Left lung (tissue), 4 donors: ENCODE measurements at regions not wholly inside any gene's neighbourhood (a gene's known extent, or its start where the extent isn't known, plus 50 kb on each side); places are given as distances from the start of the nearest gene placed in this dataset.

Experiments used
- ATAC-seq: fragments of 200-7000 bp; cut with Tn5 transposase; one replicate; pipeline ENCODE4 v1.9.1; 2020; ENCODE audit warnings: moderate library complexity
- DNase-seq, 4 donors: peaks; one replicate each; pipeline ENCODE4 v3.0.0-alpha.2; 2013 to 2020
- H3K27ac ChIP-seq, 2 donors: fragments of 200-600 bp; sonication (generic) in 1 of 2; one replicate each; pipeline versions ENCODE4 v1.5.0 to v1.8.0; 2020 to 2021
- H3K27me3 ChIP-seq, 2 donors: fragments of 200-600 bp; sonication (generic) in 1 of 2; one replicate each; pipeline versions ENCODE4 v1.5.0 to v1.8.0; 2020 to 2021
- H3K36me3 ChIP-seq, 2 donors: fragments of 200-600 bp; sonication (generic) in 1 of 2; one replicate each; pipeline versions ENCODE4 v1.5.0 to v1.8.0; 2020 to 2021
- H3K4me1 ChIP-seq, 2 donors: fragments of 200-600 bp; one replicate each; pipeline ENCODE4 v1.8.0; 2021
- H3K4me3 ChIP-seq, 2 donors: fragments of 200-600 bp; sonication (generic) in 1 of 2; one replicate each; pipeline versions ENCODE4 v1.5.0 to v1.8.0; 2020 to 2021; ENCODE audit warnings: mild to moderate bottlenecking in 1 of 2
- H3K9me3 ChIP-seq, 2 donors: fragments of 200-600 bp; sonication (generic) in 1 of 2; one replicate each; pipeline versions ENCODE4 v1.5.0 to v1.8.0; 2020 to 2021
- CTCF ChIP-seq, 2 donors: fragments of 200-600 bp; sonication (generic) in 1 of 2; IDR thresholded peaks; one replicate each; pipeline versions ENCODE4 v1.5.0 to v1.8.0; 2021; ENCODE audit warnings: antibody characterized with exemption in 2 of 2
- intact Hi-C, 2 donors: fragments of 100-400 bp; cut with DNase I; formaldehyde crosslinking; loops; one replicate each; pipeline versions ENCODE4 v1.11.2 to v1.14.2; 2022
- donor health status: DM: no; HTN: yes; CAD: no.
- donor health status: DM: no; HTN: no; CAD: no.

GRCh38 chr15:77702211-77702957 lies 69.7 kb upstream of the LINGO1 start:
- Histone ChIP-seq H3K36me3 (no peaks in the 10 kb centered on the region), H3K4me3 (no peak overlapping the region), H3K27ac (no peak overlapping the region), H3K4me1 (no peaks in the 10 kb centered on the region), H3K9me3 (no peaks in the 10 kb centered on the region), H3K27me3 (peaks cover 0 to 28% of the 10 kb centered on the region in 2 donors)
- DNase-seq: peak in 2 of 4 donors; percentile 17 to 33
- no peak for TF ChIP-seq CTCF (IDR thresholded peaks at IDR 0.05)
- intact Hi-C loops: no loop called here
- ATAC-seq: peak; percentile 77

- ATAC-seq: no peak
- Histone ChIP-seq H3K4me3 (no peak overlapping the region), H3K36me3 (no peaks in the 10 kb centered on the region), H3K27me3 (peaks cover 5 to 53% of the 10 kb centered on the region in 2 donors), H3K9me3 (no peaks in the 10 kb centered on the region), H3K27ac (no peak overlapping the region), H3K4me1 (no peaks in the 10 kb centered on the region)
- no peak for TF ChIP-seq CTCF (IDR thresholded peaks at IDR 0.05)
- intact Hi-C loops: no loop called here
- no peak for DNase-seq
Measured at GRCh38 chr15:77698481-77698880, 65.8 kb upstream of the LINGO1 start.

GRCh38 chr15:77697893-77698292 lies 65.2 kb upstream of the LINGO1 start:
- Histone ChIP-seq H3K36me3 (no peaks in the 10 kb centered on the region), H3K27me3 (peaks cover 5 to 59% of the 10 kb centered on the region in 2 donors), H3K4me1 (no peaks in the 10 kb centered on the region), H3K27ac (no peak overlapping the region), H3K4me3 (no peak overlapping the region), H3K9me3 (no peaks in the 10 kb centered on the region)
- no peak for ATAC-seq
- intact Hi-C loops: no loop called here
- DNase-seq: no peak
- no peak for TF ChIP-seq CTCF (IDR thresholded peaks at IDR 0.05)

- Histone ChIP-seq H3K36me3 (no peaks in the 10 kb centered on the region), H3K27me3 (peaks cover 5 to 69% of the 10 kb centered on the region in 2 donors), H3K27ac (no peak overlapping the region), H3K4me3 (no peak overlapping the region), H3K4me1 (no peaks in the 10 kb centered on the region), H3K9me3 (no peaks in the 10 kb centered on the region)
- no peak for ATAC-seq
- no peak for TF ChIP-seq CTCF (IDR thresholded peaks at IDR 0.05)
- intact Hi-C loops: no loop called here
- DNase-seq: no peak
Measured at GRCh38 chr15:77696871-77697270, 64.2 kb upstream of the LINGO1 start.

GRCh38 chr15:77695961-77696582 lies 63.4 kb upstream of the LINGO1 start:
- Histone ChIP-seq H3K4me1 (no peaks in the 10 kb centered on the region), H3K9me3 (no peaks in the 10 kb centered on the region), H3K27ac (no peak overlapping the region), H3K36me3 (no peaks in the 10 kb centered on the region), H3K4me3 (no peak overlapping the region), H3K27me3 (peaks cover 5 to 77% of the 10 kb centered on the region in 2 donors)
- DNase-seq (no peak), ATAC-seq (no peak)
- no peak for TF ChIP-seq CTCF (IDR thresholded peaks at IDR 0.05)
- intact Hi-C loops: no loop called here
